IMR-90 (cell line): ENCODE measurements at regions not wholly inside any gene's neighbourhood (a gene's known extent, or its start where the extent isn't known, plus 50 kb on each side); places are given as distances from the start of the nearest gene placed in this dataset.

Experiments
- ATAC-seq: fragments of 200-7000 bp; cut with Tn5 transposase; 2 replicates; pipeline ENCODE4 v1.9.1; 2020; ENCODE audit warnings: low read depth, mild to moderate bottlenecking, moderate library complexity
- BruUV-seq: library from RNA; stranded (reverse); fragments of 400-500 nt; replicated peaks from 2 replicates; lab custom pipeline; 2021; lab: Mats Ljungman, UMichigan
- CTCF ChIA-PET: fragments of 300-600 bp; formaldehyde crosslinking; extraction: SDS; loops from one replicate; lab custom pipeline; 2021; ENCODE audit warnings: antibody characterized with exemption; lab: Yijun Ruan, JAX
- POLR2A ChIA-PET: fragments of 300-600 bp; sonication (Branson Sonifier 250); formaldehyde crosslinking; loops from one replicate; lab custom pipeline; 2022; ENCODE audit warnings: antibody characterized with exemption; ENCODE audit not compliant: unreplicated experiment; lab: Charles Lee
- DNase-seq: peaks from one replicate; pipeline ENCODE4 v3.0.0; 2013
- H2AFZ ChIP-seq: replicated peaks from 2 replicates; pipeline ENCODE3; 2013; ENCODE audit warnings: low read length, mild to moderate bottlenecking; ENCODE audit not compliant: poor library complexity
- H2AK5ac ChIP-seq: 2 replicates; pipeline ENCODE4 v1.6.1; 2013; ENCODE audit warnings: low read depth, low read length, inconsistent platforms
- H2AK9ac ChIP-seq: replicated peaks from 2 replicates; pipeline ENCODE3; 2013; ENCODE audit warnings: mild to moderate bottlenecking, low read depth, low read length, moderate library complexity; ENCODE audit not compliant: poor library complexity
- H2BK120ac ChIP-seq: 2 replicates; pipeline ENCODE4 v1.6.1; 2013; ENCODE audit warnings: low read depth, low read length, inconsistent platforms
- H2BK15ac ChIP-seq: 3 replicates; pipeline ENCODE4 v1.6.1; 2013; ENCODE audit warnings: low read depth, low read length, inconsistent platforms
- H2BK20ac ChIP-seq: 2 replicates; pipeline ENCODE4 v1.6.1; 2013; ENCODE audit warnings: low read depth, mild to moderate bottlenecking, inconsistent platforms, low read length, moderate library complexity
- H2BK5ac ChIP-seq: 2 replicates; pipeline ENCODE4 v1.6.1; 2013; ENCODE audit warnings: mild to moderate bottlenecking, low read depth, low read length, inconsistent platforms; ENCODE audit not compliant: poor library complexity, severe bottlenecking
- H3K14ac ChIP-seq: replicated peaks from 2 replicates; pipeline ENCODE4 v1.6.1; 2013; ENCODE audit warnings: low read depth, low read length, inconsistent platforms
- H3K18ac ChIP-seq: 2 replicates; pipeline ENCODE4 v1.6.1; 2013; ENCODE audit warnings: low read depth, low read length, control low read depth
- H3K23ac ChIP-seq: 2 replicates; pipeline ENCODE4 v1.6.1; 2013; ENCODE audit warnings: low read depth, low read length, inconsistent platforms
- H3K27ac ChIP-seq: 2 replicates; pipeline ENCODE4 v1.5.1; 2013; ENCODE audit warnings: mild to moderate bottlenecking, control low read depth, low read length; ENCODE audit not compliant: insufficient read depth
- H3K27me3 ChIP-seq: 2 replicates; pipeline ENCODE4 v1.6.1; 2013; ENCODE audit warnings: low read length; ENCODE audit not compliant: control insufficient read depth, insufficient read depth
- H3K36me3 ChIP-seq: 2 replicates; pipeline ENCODE4 v1.6.1; 2013; ENCODE audit warnings: low read length, mixed read lengths; ENCODE audit not compliant: control insufficient read depth, insufficient read depth
- H3K4ac ChIP-seq: 2 replicates; pipeline ENCODE4 v1.6.1; 2013; ENCODE audit warnings: low read depth, low read length, inconsistent platforms
- H3K4me1 ChIP-seq: 2 replicates; pipeline ENCODE4 v1.6.1; 2013; ENCODE audit warnings: low read length, mixed read lengths; ENCODE audit not compliant: control insufficient read depth, insufficient read depth
- H3K4me2 ChIP-seq: 2 replicates; pipeline ENCODE4 v1.6.1; 2013; ENCODE audit warnings: low read depth, mild to moderate bottlenecking, control low read depth, low read length, moderate library complexity
- H3K4me3 ChIP-seq: 2 replicates; pipeline ENCODE4 v1.5.1; 2013; ENCODE audit warnings: low read depth, mild to moderate bottlenecking, control low read depth, low read length, moderate library complexity; ENCODE audit not compliant: insufficient read depth
- H3K56ac ChIP-seq: 2 replicates; pipeline ENCODE4 v1.6.1; 2013; ENCODE audit warnings: low read length, inconsistent platforms; ENCODE audit not compliant: insufficient read depth; ENCODE audit errors: extremely low read depth
- H3K79me1 ChIP-seq, 2 experiments: 2 replicates each; pipeline ENCODE4 v1.6.1; 2013; ENCODE audit warnings: low read length in 2 of 2, inconsistent platforms in 1 of 2, low read depth in 1 of 2
- H3K9ac ChIP-seq: 2 replicates; pipeline ENCODE4 v1.6.1; 2013; ENCODE audit warnings: low read depth, low read length, control low read depth
- H3K9me1 ChIP-seq: 2 replicates; pipeline ENCODE4 v1.6.1; 2013; ENCODE audit warnings: low read length, inconsistent platforms; ENCODE audit not compliant: insufficient read depth
- H3K9me3 ChIP-seq: 2 replicates; pipeline ENCODE4 v1.6.1; 2013; ENCODE audit warnings: low read length; ENCODE audit not compliant: control insufficient read depth, insufficient read depth
- H4K20me1 ChIP-seq: 2 replicates; pipeline ENCODE4 v1.6.1; 2013; ENCODE audit warnings: low read length, inconsistent platforms; ENCODE audit not compliant: insufficient read depth
- H4K5ac ChIP-seq: 2 replicates; pipeline ENCODE4 v1.6.1; 2013; ENCODE audit warnings: mild to moderate bottlenecking, low read depth, low read length, control low read depth
- H4K8ac ChIP-seq, 2 experiments: 2 replicates each; pipeline ENCODE4 v1.6.1; 2013; ENCODE audit warnings: low read depth in 2 of 2, low read length in 2 of 2, control low read depth in 1 of 2, inconsistent platforms in 1 of 2
- H4K91ac ChIP-seq: 2 replicates; pipeline ENCODE4 v1.6.1; 2013; ENCODE audit warnings: low read depth, low read length, inconsistent platforms; ENCODE audit not compliant: insufficient read depth
- BHLHE40 ChIP-seq: fragments of 150-350 bp; IDR thresholded peaks from 2 replicates; pipeline ENCODE4 v1.6.1; 2016; ENCODE audit warnings: mild to moderate bottlenecking, low read depth, low read length
- CEBPB ChIP-seq: IDR thresholded peaks from 2 replicates; pipeline ENCODE4 v1.6.1; 2012; ENCODE audit warnings: low read depth, low read length, improper control_type of control experiment
- CHD1 ChIP-seq: IDR thresholded peaks from 2 replicates; pipeline ENCODE4 v1.6.1; 2012; ENCODE audit warnings: low read depth, low read length, improper control_type of control experiment
- CTCF ChIP-seq: conservative IDR thresholded peaks from 2 replicates; pipeline ENCODE4 v1.5.1; 2012; ENCODE audit warnings: mild to moderate bottlenecking, low read depth, low read length, improper control_type of control experiment
- ELK1 ChIP-seq: fragments of 150-350 bp; IDR thresholded peaks from 2 replicates; pipeline ENCODE4 v1.6.1; 2016; ENCODE audit warnings: low read depth, mild to moderate bottlenecking, low read length, moderate library complexity, borderline replicate concordance
- FOS ChIP-seq: fragments of 150-350 bp; IDR thresholded peaks from 2 replicates; pipeline ENCODE4 v1.6.1; 2016; ENCODE audit warnings: low read depth, low read length
- MAFK ChIP-seq: IDR thresholded peaks from 2 replicates; pipeline ENCODE4 v1.6.1; 2012; ENCODE audit warnings: low read depth, low read length, improper control_type of control experiment
- MAZ ChIP-seq: IDR thresholded peaks from 2 replicates; pipeline ENCODE4 v1.6.1; 2012; ENCODE audit warnings: low read depth, mild to moderate bottlenecking, low read length, improper control_type of control experiment, moderate library complexity, borderline replicate concordance
- MXI1 ChIP-seq: IDR thresholded peaks from 2 replicates; pipeline ENCODE4 v1.6.1; 2012; ENCODE audit warnings: low read depth, mild to moderate bottlenecking, low read length, moderate library complexity, borderline replicate concordance
- NFE2L2 ChIP-seq: fragments of 150-350 bp; IDR thresholded peaks from 2 replicates; pipeline ENCODE4 v1.6.1; 2016; ENCODE audit warnings: low read depth, mild to moderate bottlenecking, low read length
- POLR2A ChIP-seq: IDR thresholded peaks from 2 replicates; pipeline ENCODE4 v1.6.1; 2012; ENCODE audit warnings: mild to moderate bottlenecking, low read depth, low read length
- RAD21 ChIP-seq: IDR thresholded peaks from 2 replicates; pipeline ENCODE4 v1.6.1; 2012; ENCODE audit warnings: low read length, improper control_type of control experiment
- RCOR1 ChIP-seq: IDR thresholded peaks from 2 replicates; pipeline ENCODE4 v1.6.1; 2012; ENCODE audit warnings: mild to moderate bottlenecking, low read length, improper control_type of control experiment; ENCODE audit not compliant: insufficient replicate concordance
- RFX5 ChIP-seq: IDR thresholded peaks from 2 replicates; pipeline ENCODE4 v1.8.0; 2012; ENCODE audit warnings: low read depth, mild to moderate bottlenecking, low read length, moderate library complexity
- SMC3 ChIP-seq: fragments of 150-350 bp; IDR thresholded peaks from 2 replicates; pipeline ENCODE4 v1.6.1; 2016; ENCODE audit warnings: low read depth, mild to moderate bottlenecking, antibody characterized with exemption, low read length, moderate library complexity
- USF2 ChIP-seq: fragments of 150-350 bp; IDR thresholded peaks from 2 replicates; pipeline ENCODE4 v1.6.1; 2017; ENCODE audit warnings: mild to moderate bottlenecking, antibody characterized with exemption, low read length, low read depth
- WGBS, 2 experiments: methylation state at CpG; one replicate each; pipeline versions ENCODE4 v1.1.5 to v1.1.7; 2013; ENCODE audit warnings: missing lambda C conversion rate in 2 of 2; ENCODE audit not compliant: insufficient read length in 1 of 2; ENCODE audit errors: extremely low coverage in 2 of 2; 5-methylcytosine and 5-hydroxymethylcytosine counted together
- dilution Hi-C: fragments of 300-500 bp; cut with HindIII; formaldehyde crosslinking; loops from one replicate; pipeline ENCODE4 v1.14.3; 2018; ENCODE audit warnings: low sequenced_read_pairs; ENCODE audit not compliant: unreplicated experiment
- in situ Hi-C: fragments of 300-500 bp; cut with MboI; formaldehyde crosslinking; loops from 3 replicates; pipeline ENCODE4 v1.14.3; 2019; ENCODE audit warnings: low sequenced_read_pairs, inconsistent platforms, mixed read lengths
- intact Hi-C: fragments of 100-400 bp; cut with micrococcal nuclease; formaldehyde crosslinking; loops from 2 replicates; pipeline ENCODE4 v1.10.0; 2022

- DNase-seq (peak; percentile 33), ATAC-seq (no peak)
- no peak overlapping the region for H3K27ac ChIP-seq
- in situ Hi-C loops = no loop called here
- no peaks in the 10 kb centered on the region for H4K20me1 ChIP-seq
- 0 out of 2 replicates have a peak overlapping the region, but pooled peaks have one; percentile 44 for H3K14ac ChIP-seq
- H3K36me3 ChIP-seq = no peaks in the 10 kb centered on the region
- no peak overlapping the region for H2BK5ac ChIP-seq
- no peak overlapping the region for H3K56ac ChIP-seq
- no peak overlapping the region for H4K5ac ChIP-seq
- no peak overlapping the region for H2BK15ac ChIP-seq
- no peaks in the 10 kb centered on the region for H3K27me3 ChIP-seq
- 83% methylated on average over 1 of the region's 1 CpG; no CpG with 5 or more reads in 1 of the 2 experiments for WGBS, 2 experiments
- no peak overlapping the region for H4K91ac ChIP-seq
- ChIA-PET POLR2A (no interaction called here), CTCF (no interaction called here)
- H3K79me1 ChIP-seq = no peaks in the 10 kb centered on the region
- BruUV-seq = no TSS peak
- H2AK5ac ChIP-seq = no peak overlapping the region
- H3K9ac ChIP-seq = no peak overlapping the region
- no peak overlapping the region for H3K23ac ChIP-seq
- TF ChIP-seq ELK1 (no peak), MXI1 (no peak), FOS (no peak), RCOR1 (no peak), CTCF (no peak), RFX5 (no peak), MAZ (no peak), MAFK (no peak), RAD21 (no peak), SMC3 (no peak), CHD1 (no peak), BHLHE40 (no peak), USF2 (no peak), CEBPB (no peak), NFE2L2 (no peak), POLR2A (no peak)
- H2AK9ac ChIP-seq = no peak overlapping the region
- H2BK20ac ChIP-seq = no peak overlapping the region
- H3K18ac ChIP-seq = no peak overlapping the region
- H2BK120ac ChIP-seq = no peak overlapping the region
- H3K9me1 ChIP-seq = no peaks in the 10 kb centered on the region
- no peak overlapping the region for H3K4me3 ChIP-seq
- no peaks in the 10 kb centered on the region for H3K9me3 ChIP-seq
- H3K4me1 ChIP-seq = no peaks in the 10 kb centered on the region
- no peak overlapping the region for H3K4me2 ChIP-seq
- intact Hi-C loops = no loop called here
- dilution Hi-C loops = no loop called here
- H2AFZ ChIP-seq = no peak overlapping the region
- no peak overlapping the region for H4K8ac ChIP-seq
- H3K4ac ChIP-seq = no peak overlapping the region
Measured at GRCh38 chr2:220181165-220181564, 553.7 kb downstream of the SLC4A3 start.
